WTC11 (cell line): ENCODE measurements at regions not wholly inside any gene's neighbourhood (a gene's known extent, or its start where the extent isn't known, plus 50 kb on each side); places are given as distances from the start of the nearest gene placed in this dataset.

Experiments
- ATAC-seq: fragments of 200-7000 bp; cut with Tn5 transposase; 2 replicates; pipeline ENCODE4 v1.10.0; 2021; ENCODE audit warnings: mild to moderate bottlenecking, moderate library complexity
- CTCF ChIA-PET: fragments of 300-600 bp; sonication (Branson Sonifier 250); formaldehyde crosslinking; loops from one replicate; lab custom pipeline; 2021; ENCODE audit warnings: antibody characterized with exemption; lab: Charles Lee
- POLR2A ChIA-PET: fragments of 350-600 bp; sonication (Branson Sonifier 250); formaldehyde crosslinking; loops from one replicate; lab custom pipeline; 2021; ENCODE audit warnings: antibody characterized with exemption; lab: Charles Lee
- DNase-seq: peaks from one replicate; pipeline ENCODE4 v3.0.0; 2021; ENCODE audit warnings: low spot score
- H3K27ac Mint-ChIP-seq: 2 replicates; pipeline ENCODE4 v1.8.0; 2021; ENCODE audit warnings: mixed read lengths
- H3K27me3 Mint-ChIP-seq: 2 replicates; pipeline ENCODE4 v1.8.0; 2021; ENCODE audit warnings: low read depth, mild to moderate bottlenecking, moderate library complexity, mixed read lengths
- H3K36me3 Mint-ChIP-seq: 2 replicates; pipeline ENCODE4 v1.8.0; 2021; ENCODE audit warnings: mixed read lengths
- H3K4me1 Mint-ChIP-seq: 2 replicates; pipeline ENCODE4 v1.8.0; 2022; ENCODE audit warnings: mixed read lengths
- H3K4me3 Mint-ChIP-seq: 2 replicates; pipeline ENCODE4 v1.8.0; 2021; ENCODE audit warnings: mild to moderate bottlenecking, moderate library complexity, mixed read lengths
- H3K9me3 Mint-ChIP-seq: 2 replicates; pipeline ENCODE4 v1.8.0; 2021; ENCODE audit warnings: mixed read lengths
- EMX1 ChIP-seq: fragments of 250-450 bp; sonication (Bioruptor Pico); IDR thresholded peaks from 2 replicates; pipeline ENCODE4 v1.8.0; 2021; ENCODE audit warnings: mild to moderate bottlenecking
- GTF2I ChIP-seq: fragments of 250-450 bp; sonication (Bioruptor Pico); conservative IDR thresholded peaks from 2 replicates; pipeline ENCODE4 v1.4.0; 2021; ENCODE audit warnings: mild to moderate bottlenecking
- IRF1 ChIP-seq: sonication (generic); formaldehyde crosslinking; IDR thresholded peaks from 2 replicates; pipeline ENCODE4 v1.8.0; 2023; ENCODE audit warnings: missing genetic modification reagents
- KAT7 ChIP-seq: sonication (generic); formaldehyde crosslinking; IDR thresholded peaks from 2 replicates; pipeline ENCODE4 v1.8.1; 2023; ENCODE audit warnings: missing genetic modification reagents, mild to moderate bottlenecking, borderline replicate concordance
- MXD4 ChIP-seq: fragments of 250-450 bp; sonication (Bioruptor Pico); IDR thresholded peaks from 2 replicates; pipeline ENCODE4 v1.8.0; 2021; ENCODE audit warnings: mild to moderate bottlenecking, moderate library complexity, borderline replicate concordance
- NR1H2 ChIP-seq: sonication (generic); formaldehyde crosslinking; IDR thresholded peaks from 2 replicates; pipeline ENCODE4 v1.9.0; 2021; ENCODE audit warnings: mild to moderate bottlenecking, moderate library complexity, missing genetic modification reagents
- NR3C1 ChIP-seq: sonication (generic); formaldehyde crosslinking; conservative IDR thresholded peaks from 2 replicates; pipeline ENCODE4 v1.8.1; 2023; ENCODE audit warnings: low read depth, mild to moderate bottlenecking, missing genetic modification reagents
- RORB ChIP-seq: fragments of 250-450 bp; sonication (Bioruptor Pico); IDR thresholded peaks from 2 replicates; pipeline ENCODE4 v1.9.0; 2021; ENCODE audit warnings: mild to moderate bottlenecking
- SMAD4 ChIP-seq: sonication (generic); formaldehyde crosslinking; IDR thresholded peaks from 2 replicates; pipeline ENCODE4 v1.8.0; 2022; ENCODE audit warnings: mild to moderate bottlenecking, missing genetic modification reagents
- STAT6 ChIP-seq: sonication (generic); formaldehyde crosslinking; conservative IDR thresholded peaks from 2 replicates; pipeline ENCODE4 v1.8.1; 2023; ENCODE audit warnings: mild to moderate bottlenecking, low read depth, missing genetic modification reagents, moderate library complexity
- TP53 ChIP-seq: sonication (generic); formaldehyde crosslinking; IDR thresholded peaks from 2 replicates; pipeline ENCODE4 v1.8.1; 2023; ENCODE audit warnings: mild to moderate bottlenecking, missing genetic modification reagents
- USF2 ChIP-seq: sonication (generic); formaldehyde crosslinking; IDR thresholded peaks from 2 replicates; pipeline ENCODE4 v1.8.1; 2023; ENCODE audit warnings: mild to moderate bottlenecking, missing genetic modification reagents, moderate library complexity
- ZNF138 ChIP-seq: sonication (generic); formaldehyde crosslinking; conservative IDR thresholded peaks from 2 replicates; pipeline ENCODE4 v1.8.1; 2022; ENCODE audit warnings: mild to moderate bottlenecking, moderate library complexity, missing genetic modification reagents
- ZNF317 ChIP-seq: sonication (generic); formaldehyde crosslinking; IDR thresholded peaks from 2 replicates; pipeline ENCODE4 v1.8.1; 2023; ENCODE audit warnings: low read depth, mild to moderate bottlenecking, moderate library complexity, missing genetic modification reagents, borderline replicate concordance
- ZNF396 ChIP-seq: fragments of 250-450 bp; sonication (Bioruptor Pico); IDR thresholded peaks from 2 replicates; pipeline ENCODE4 v1.8.0; 2021; ENCODE audit warnings: mild to moderate bottlenecking, moderate library complexity, borderline replicate concordance
- ZNF532 ChIP-seq: fragments of 250-450 bp; sonication (Bioruptor Pico); IDR thresholded peaks from 2 replicates; pipeline ENCODE4 v1.9.0; 2021; ENCODE audit warnings: mild to moderate bottlenecking, borderline replicate concordance

GRCh38 chr21:39066829-39067780 is 116.1 kb downstream of the PSMG1 start:
- Mint-ChIP-seq H3K4me3 (no peak overlapping the region), H3K27me3 (no peaks in the 10 kb centered on the region; the same call in 1 of the 2 replicates), H3K4me1 (no peaks in the 10 kb centered on the region), H3K36me3 (peaks cover 13% of the 10 kb centered on the region), H3K27ac (no peak overlapping the region), H3K9me3 (peaks cover 34% of the 10 kb centered on the region)
- TF ChIP-seq TP53 (no peak), ZNF317 (CRISPR knock-in tag) (no peak), NR1H2 (CRISPR knock-in tag) (no peak), GTF2I (CRISPR knock-in tag) (no peak)
- POLR2A ChIA-PET: no interaction called here
- no peak for DNase-seq
- CTCF ChIA-PET: no interaction called here
- no peak for ATAC-seq

- CTCF ChIA-PET: no interaction called here
- Mint-ChIP-seq H3K4me3 (no peak overlapping the region), H3K27me3 (no peaks in the 10 kb centered on the region; the same call in 1 of the 2 replicates), H3K4me1 (no peaks in the 10 kb centered on the region), H3K9me3 (peaks cover 34% of the 10 kb centered on the region), H3K27ac (no peak overlapping the region), H3K36me3 (peaks cover 13% of the 10 kb centered on the region)
- ATAC-seq (no peak), DNase-seq (no peak)
- TF ChIP-seq ZNF138 (CRISPR knock-in tag) (no peak), RORB (no peak), NR3C1 (CRISPR knock-in tag) (no peak), ZNF396 (no peak), ZNF532 (no peak), KAT7 (CRISPR knock-in tag) (no peak), USF2 (CRISPR knock-in tag) (no peak), IRF1 (CRISPR knock-in tag) (no peak), MXD4 (CRISPR knock-in tag) (no peak), SMAD4 (CRISPR knock-in tag) (no peak), STAT6 (CRISPR knock-in tag) (no peak), EMX1 (CRISPR knock-in tag) (no peak)
- POLR2A ChIA-PET: no interaction called here
These were observed 117.3 kb downstream of the PSMG1 start for GRCh38 chr21:39065917-39066316.
